Right forelimb (tissue), 1 donor: ENCODE measurements at regions not wholly inside any gene's neighbourhood (a gene's known extent, or its start where the extent isn't known, plus 50 kb on each side); places are given as distances from the start of the nearest gene placed in this dataset.

Experiments
- DNase-seq: peaks from one replicate; pipeline ENCODE4 v3.0.0-alpha.2; 2018

GRCh38 chr18:78587096-78587495, 392.5 kb upstream of the SALL3 start:
- DNase-seq: no peak

- no peak for DNase-seq
Observed at GRCh38 chr18:78587626-78588600, 391.7 kb upstream of the SALL3 start.

- no peak for DNase-seq
Observed at GRCh38 chr18:78589916-78590437, 389.6 kb upstream of the SALL3 start.

- no peak for DNase-seq
Observed at GRCh38 chr18:78595453-78595852, 384.2 kb upstream of the SALL3 start.

DNA sequence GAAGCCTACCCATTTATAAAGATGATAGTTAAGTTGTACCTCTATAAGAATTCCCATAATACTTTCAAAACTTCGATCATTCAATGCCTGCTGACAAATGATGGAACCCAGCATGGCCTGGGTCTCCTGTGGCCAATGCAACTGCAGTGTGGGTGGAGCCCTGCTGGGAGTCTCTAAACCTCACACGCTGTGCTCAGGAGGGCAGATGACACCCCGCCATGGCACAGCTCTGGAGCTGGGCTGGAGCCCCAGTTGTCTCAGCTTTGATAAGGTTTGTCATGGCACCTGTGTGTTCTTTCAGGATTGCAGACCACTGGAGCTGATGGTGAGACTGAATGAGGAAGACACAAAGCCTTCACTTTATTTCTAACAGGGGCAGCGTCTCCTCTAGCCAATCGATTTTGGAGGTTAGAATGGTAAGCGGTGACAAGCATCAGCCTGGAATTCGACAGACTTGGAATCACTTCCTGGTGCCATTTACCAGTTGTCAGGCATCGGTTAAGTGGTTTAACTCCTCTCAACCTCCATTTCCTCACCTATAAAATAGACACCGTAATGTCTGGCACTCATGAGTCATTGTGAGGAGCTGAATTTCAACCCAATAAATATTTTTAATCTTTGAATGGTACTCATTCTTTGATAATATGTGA, 383.6 kb upstream of the SALL3 start:
- no peak for DNase-seq

- DNase-seq: no peak
Observed at GRCh38 chr18:78596794-78597345, 382.7 kb upstream of the SALL3 start.

DNA sequence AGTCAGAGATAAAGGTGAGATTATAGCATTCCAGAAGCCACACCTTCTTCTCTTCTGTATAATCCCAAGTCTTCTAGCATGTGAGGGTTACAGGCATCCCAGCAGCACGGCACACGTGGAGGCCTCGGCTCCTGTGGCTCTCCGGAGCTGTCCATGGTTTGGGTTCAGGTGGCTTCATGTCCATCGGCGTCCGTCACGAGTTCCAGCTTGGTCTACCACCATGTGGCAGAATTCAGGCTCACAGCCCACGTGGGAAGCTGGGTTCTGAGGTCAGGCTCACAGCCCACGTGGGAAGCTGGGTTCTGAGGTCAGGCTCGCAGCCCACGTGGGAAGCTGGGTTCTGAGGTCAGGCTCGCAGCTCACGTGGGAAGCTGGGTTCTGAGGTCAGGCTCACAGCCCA, 378.3 kb upstream of the SALL3 start:
- DNase-seq: no peak

- no peak for DNase-seq
Observed at GRCh38 chr18:78601923-78602322, 377.7 kb upstream of the SALL3 start.

- DNase-seq: no peak
Observed at GRCh38 chr18:78602430-78602829, 377.2 kb upstream of the SALL3 start.

DNA sequence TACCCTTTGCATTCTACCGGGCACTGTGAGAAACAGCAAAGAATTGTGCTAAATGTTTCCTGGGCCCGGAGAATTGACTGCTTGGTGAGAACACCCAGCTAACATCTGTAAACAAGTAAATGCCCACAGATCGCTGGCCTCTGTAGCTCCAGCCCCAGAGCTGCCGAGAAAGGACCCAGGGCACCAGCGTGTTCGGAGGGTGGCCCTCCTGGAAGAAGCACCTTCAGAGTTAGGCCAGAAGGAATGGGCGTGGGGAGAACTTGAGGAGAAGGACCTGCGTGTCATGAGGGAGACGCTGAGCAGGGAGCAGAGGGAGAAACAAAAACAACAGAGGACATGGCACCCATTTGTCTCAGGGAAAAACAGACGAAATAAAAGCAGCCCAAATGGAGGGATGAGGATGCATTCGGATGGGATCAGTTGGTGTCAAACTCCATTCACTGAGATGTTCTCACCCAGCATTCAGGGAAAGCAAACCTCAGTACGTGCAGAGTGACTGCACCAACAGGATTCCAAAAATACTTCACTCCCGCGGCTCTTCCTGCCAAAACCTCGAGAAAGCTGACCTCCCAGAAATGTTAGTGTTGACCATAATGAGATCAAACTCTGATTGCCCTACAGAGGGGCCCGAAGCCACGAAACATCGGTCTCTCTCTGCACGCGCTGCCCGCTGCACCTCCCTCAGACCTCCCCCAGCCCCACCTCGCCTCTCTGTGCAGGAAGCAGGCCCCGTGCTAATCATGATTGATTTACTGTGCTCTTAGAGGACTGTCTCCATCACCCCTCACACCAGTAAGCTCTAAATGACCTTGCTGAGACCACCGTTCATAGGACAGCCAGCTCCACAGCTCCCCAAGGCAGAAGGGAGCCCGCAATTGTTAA, 376.3 kb upstream of the SALL3 start:
- no peak for DNase-seq

DNA sequence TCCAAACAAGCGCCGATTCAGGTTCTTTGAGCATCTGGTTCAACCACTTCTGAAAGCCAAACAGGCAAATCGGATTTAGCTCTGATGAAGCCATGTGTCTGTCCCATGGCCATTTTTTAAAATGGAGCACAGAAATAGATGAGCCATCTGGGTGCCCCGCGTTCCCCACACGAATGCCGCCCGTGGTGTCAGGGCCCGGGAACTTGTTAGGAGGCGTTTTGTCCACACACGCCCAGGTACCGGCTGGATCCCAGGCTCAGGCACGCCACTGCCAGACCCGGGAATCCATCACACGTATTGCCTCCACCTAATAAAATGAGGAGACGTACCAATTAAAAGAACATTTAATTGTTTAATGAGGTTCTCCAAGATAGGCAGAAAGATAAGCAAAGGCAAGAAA, 374.4 kb upstream of the SALL3 start:
- DNase-seq: no peak

DNA sequence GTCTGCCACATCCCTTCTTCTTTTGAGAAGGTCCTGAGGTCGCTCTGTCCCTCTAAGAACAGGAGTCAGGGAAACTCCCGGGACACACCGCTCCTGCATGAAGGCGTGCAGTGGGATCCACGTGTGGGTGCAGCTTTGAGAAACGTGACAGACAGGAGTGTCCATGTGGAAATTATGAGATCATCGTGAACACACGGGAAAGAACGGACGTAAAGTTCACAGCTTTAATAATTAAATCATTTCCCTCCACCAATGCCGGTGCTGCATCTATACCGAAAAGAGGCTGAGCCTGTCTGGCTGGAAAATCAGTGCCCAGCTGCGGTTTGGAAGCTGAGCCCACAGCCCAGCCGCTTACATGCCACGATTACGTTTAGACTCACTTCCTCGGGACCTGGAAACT, 372.4 kb upstream of the SALL3 start:
- DNase-seq: peak; percentile 48

- peak; percentile 39 for DNase-seq
Observed at GRCh38 chr18:78607784-78608183, 371.8 kb upstream of the SALL3 start.

GRCh38 chr18:78610179-78610578, 369.4 kb upstream of the SALL3 start:
- peak; percentile 16 for DNase-seq

GRCh38 chr18:78611201-78611800, 368.3 kb upstream of the SALL3 start:
- DNase-seq: peak; percentile 18

- no peak for DNase-seq
Observed at GRCh38 chr18:78611869-78612268, 367.7 kb upstream of the SALL3 start.

DNA sequence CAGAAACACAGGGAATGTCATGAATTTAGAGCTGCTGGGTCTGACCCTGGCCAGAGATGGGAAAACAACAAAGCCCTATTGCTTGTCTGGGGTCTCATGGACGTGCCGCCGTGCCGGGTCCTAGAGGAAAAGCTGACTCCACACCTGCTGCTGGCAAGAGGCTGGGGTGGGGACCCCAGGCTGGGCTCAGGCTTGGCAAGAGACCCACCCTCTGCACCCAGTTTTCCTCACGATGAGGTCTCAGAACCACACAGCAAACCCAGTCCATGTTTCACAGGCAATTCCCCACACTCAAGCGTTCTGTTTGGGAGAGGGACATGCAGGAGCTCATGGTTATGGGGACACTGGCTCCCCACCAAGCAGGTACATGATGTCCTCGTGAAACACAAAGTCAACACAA, 367.3 kb upstream of the SALL3 start:
- peak; percentile 21 for DNase-seq

GRCh38 chr18:78612801-78613200, 366.8 kb upstream of the SALL3 start:
- peak; percentile 34 for DNase-seq

GRCh38 chr18:78618726-78619125, 360.9 kb upstream of the SALL3 start:
- DNase-seq: peak; percentile 21

DNA sequence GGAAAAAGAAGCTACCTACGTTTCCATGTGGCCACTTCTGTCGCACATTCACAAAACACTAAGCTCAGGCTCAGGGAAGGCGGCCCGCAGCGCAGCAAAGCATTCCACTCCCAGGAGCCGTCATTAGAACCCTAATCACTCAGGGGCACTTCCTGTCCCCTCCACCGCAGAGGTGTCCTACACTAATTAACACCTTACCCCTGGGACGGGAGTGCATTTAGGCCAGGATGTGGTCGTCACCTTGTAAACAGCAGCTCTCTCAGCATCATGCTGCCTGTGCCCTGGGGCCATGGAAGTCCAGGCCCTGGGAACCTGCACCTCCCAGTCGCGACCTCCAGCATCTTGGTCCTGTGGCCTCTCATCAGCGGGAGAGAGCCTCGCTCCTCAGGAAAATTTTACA, 359.8 kb upstream of the SALL3 start:
- DNase-seq: peak; percentile 13

DNA sequence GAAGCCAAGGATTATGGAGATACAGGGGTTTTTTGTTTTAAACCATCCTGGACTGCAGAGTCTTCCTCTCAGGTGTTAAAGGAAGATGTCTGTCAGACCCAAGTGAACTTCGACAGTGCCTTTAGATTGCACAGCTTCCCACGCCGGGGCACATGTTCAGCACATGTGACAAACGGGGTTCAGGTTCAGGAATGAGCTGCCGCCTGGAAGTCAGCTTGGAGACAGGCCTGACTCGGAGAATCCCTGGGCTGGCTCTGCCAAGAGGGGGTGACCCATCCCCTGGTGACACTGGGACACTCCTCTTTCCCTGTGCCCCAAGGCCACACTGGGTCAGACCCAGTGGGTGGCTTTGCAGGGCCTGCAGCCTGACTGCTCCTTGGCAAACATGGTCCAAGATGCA, 359.3 kb upstream of the SALL3 start:
- no peak for DNase-seq

- no peak for DNase-seq
Observed at GRCh38 chr18:78621141-78621755, 358.4 kb upstream of the SALL3 start.
